Heart right ventricle (tissue), 16 donors: ENCODE measurements at regions not wholly inside any gene's neighbourhood (a gene's known extent, or its start where the extent isn't known, plus 50 kb on each side); places are given as distances from the start of the nearest gene placed in this dataset.

Source experiments
- ATAC-seq, 8 donors: fragments of 200-7000 bp; cut with Tn5 transposase; one replicate each; pipeline ENCODE4 v1.9.1; 2020; ENCODE audit warnings: mild to moderate bottlenecking in 8 of 8, moderate library complexity in 8 of 8, moderate number of reproducible peaks in 1 of 8
- DNase-seq, 2 donors: peaks; one replicate each; pipeline ENCODE4 v3.0.0-alpha.2; 2020
- H3K27ac ChIP-seq, 10 donors: fragments of 200-600 bp; sonication (generic) in 2 of 10; one replicate each; pipeline versions ENCODE4 v1.5.0 to v1.8.0; 2020 to 2022; ENCODE audit warnings: mild to moderate bottlenecking in 3 of 10
- H3K27me3 ChIP-seq, 7 donors: fragments of 200-600 bp; one replicate each; pipeline ENCODE4 v1.8.0; 2021 to 2022; ENCODE audit warnings: mild to moderate bottlenecking in 2 of 7
- H3K36me3 ChIP-seq, 9 donors: fragments of 200-600 bp; sonication (generic) in 1 of 9; one replicate each; pipeline versions ENCODE4 v1.5.0 to v1.8.0; 2020 to 2022; ENCODE audit warnings: mild to moderate bottlenecking in 2 of 9
- H3K4me1 ChIP-seq, 9 donors: fragments of 200-600 bp; sonication (generic) in 1 of 9; one replicate each; pipeline versions ENCODE4 v1.5.0 to v1.8.0; 2020 to 2022; ENCODE audit warnings: mild to moderate bottlenecking in 4 of 9
- H3K4me3 ChIP-seq, 10 donors: fragments of 200-600 bp; sonication (generic) in 2 of 10; one replicate each; pipeline versions ENCODE4 v1.5.0 to v1.8.0; 2020 to 2022; ENCODE audit warnings: mild to moderate bottlenecking in 7 of 10, moderate library complexity in 2 of 10
- H3K9me3 ChIP-seq, 11 donors: fragments of 200-600 bp in 10 of 11; sonication (generic) in 2 of 11; one replicate each; pipeline versions ENCODE4 v1.5.0 to v1.8.0; 2013 to 2022; ENCODE audit warnings: mild to moderate bottlenecking in 2 of 11, control low read depth in 1 of 11, moderate library complexity in 1 of 11
- WGBS, 2 donors: extraction: QIAGEN DNeasy Blood & Tissue Kit; methylation state at CpG; one replicate each; pipeline ENCODE4 v1.1.7; 2013; ENCODE audit warnings: inconsistent platforms in 1 of 2; 5-methylcytosine and 5-hydroxymethylcytosine counted together
- intact Hi-C, 10 donors: fragments of 100-400 bp; cut with DNase I; formaldehyde crosslinking; loops; one replicate each; pipeline versions ENCODE4 v1.11.1 to v1.14.2; 2022
- TF ChIP-seq, protein P1 (sequence below), 9 donors: fragments of 200-600 bp; sonication (generic) in 2 of 9; IDR thresholded peaks; one replicate each; pipeline versions ENCODE4 v1.5.0 to v1.8.0; 2021 to 2022; ENCODE audit warnings: antibody characterized with exemption in 9 of 9, mild to moderate bottlenecking in 5 of 9, moderate library complexity in 1 of 9
- donor health status: Arrhythmogenic right ventricular cardiomyopathy.
- donor health status: ischemic (EF 13 %, LVEDD 7.1; RV severe dilation, severe dysfunction).
- donor health status: healthy with polysubstance abuse.
- donor health status: DM: no; HTN: yes; CAD: no.
- donor health status: DM: no; HTN: no; CAD: no.
- donor health status: ischemic (EF 25% LVEDD 6.9; RV normal size, moderate dysfunction).
- donor health status: ischemic (EF 25% LVEDD 5.7; RV mildly dilated, moderate dysfunction).
- donor health status: healthy.
- donor health status: DM: yes; HTN: yes; CAD: no.
- donor health status: Ischemic cardiomyopathy.
- donor health status: ischemic (EF 35%, LVEDD 5.7; RV mildly dilated, moderate dysfunction).
- donor health status: nonischemic (EF 11% LVEDD 7.7; RV severe dilation, severe dysfunction).
- donor health status: DM: yes; HTN: yes; CAD: no.
- donor health status: PGD.
- donor health status: ischemic (EF 29% LVEDD 5.4; RV normal size, mild dysfunction).
- donor health status: nonischemic (EF 23%, LVEDD 6.1; RV moderate dilation, normal function).

DNA sequence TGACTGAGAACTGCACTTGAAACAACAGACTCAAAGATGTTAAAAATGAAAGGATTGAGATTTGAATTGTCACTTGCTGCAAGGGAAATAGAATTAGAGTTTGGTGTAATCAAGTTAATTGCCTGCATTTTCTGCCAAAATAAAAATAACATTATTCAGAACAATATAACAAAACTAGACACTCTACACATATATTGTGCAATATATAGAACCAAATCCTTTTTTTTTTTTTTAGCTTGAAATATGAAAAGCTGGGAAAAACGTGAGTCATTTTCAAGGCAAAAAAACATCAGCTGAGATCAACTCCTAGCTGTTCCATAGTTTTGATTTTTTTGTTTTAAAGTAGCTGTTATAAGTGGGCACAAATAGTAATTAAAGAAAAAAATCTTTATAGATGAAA lies 561.5 kb downstream of the DNAJB9 start:
- Histone ChIP-seq H3K4me1 (no peaks in the 10 kb centered on the region), H3K27ac (no peak overlapping the region), H3K9me3 (peaks cover 0 to 26% (median 10%) of the 10 kb centered on the region in 11 donors), H3K27me3 (no peaks in the 10 kb centered on the region), H3K36me3 (no peaks in the 10 kb centered on the region), H3K4me3 (no peak overlapping the region)
- ATAC-seq (no peak), DNase-seq (no peak)
- 43 to 51% methylated on average over 1 of the region's 1 CpG for WGBS, 2 donors
- TF ChIP-seq, protein P1, sequence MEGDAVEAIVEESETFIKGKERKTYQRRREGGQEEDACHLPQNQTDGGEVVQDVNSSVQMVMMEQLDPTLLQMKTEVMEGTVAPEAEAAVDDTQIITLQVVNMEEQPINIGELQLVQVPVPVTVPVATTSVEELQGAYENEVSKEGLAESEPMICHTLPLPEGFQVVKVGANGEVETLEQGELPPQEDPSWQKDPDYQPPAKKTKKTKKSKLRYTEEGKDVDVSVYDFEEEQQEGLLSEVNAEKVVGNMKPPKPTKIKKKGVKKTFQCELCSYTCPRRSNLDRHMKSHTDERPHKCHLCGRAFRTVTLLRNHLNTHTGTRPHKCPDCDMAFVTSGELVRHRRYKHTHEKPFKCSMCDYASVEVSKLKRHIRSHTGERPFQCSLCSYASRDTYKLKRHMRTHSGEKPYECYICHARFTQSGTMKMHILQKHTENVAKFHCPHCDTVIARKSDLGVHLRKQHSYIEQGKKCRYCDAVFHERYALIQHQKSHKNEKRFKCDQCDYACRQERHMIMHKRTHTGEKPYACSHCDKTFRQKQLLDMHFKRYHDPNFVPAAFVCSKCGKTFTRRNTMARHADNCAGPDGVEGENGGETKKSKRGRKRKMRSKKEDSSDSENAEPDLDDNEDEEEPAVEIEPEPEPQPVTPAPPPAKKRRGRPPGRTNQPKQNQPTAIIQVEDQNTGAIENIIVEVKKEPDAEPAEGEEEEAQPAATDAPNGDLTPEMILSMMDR (IDR thresholded peaks at IDR 0.05), result no peak
- intact Hi-C loops, result no loop called here

DNA sequence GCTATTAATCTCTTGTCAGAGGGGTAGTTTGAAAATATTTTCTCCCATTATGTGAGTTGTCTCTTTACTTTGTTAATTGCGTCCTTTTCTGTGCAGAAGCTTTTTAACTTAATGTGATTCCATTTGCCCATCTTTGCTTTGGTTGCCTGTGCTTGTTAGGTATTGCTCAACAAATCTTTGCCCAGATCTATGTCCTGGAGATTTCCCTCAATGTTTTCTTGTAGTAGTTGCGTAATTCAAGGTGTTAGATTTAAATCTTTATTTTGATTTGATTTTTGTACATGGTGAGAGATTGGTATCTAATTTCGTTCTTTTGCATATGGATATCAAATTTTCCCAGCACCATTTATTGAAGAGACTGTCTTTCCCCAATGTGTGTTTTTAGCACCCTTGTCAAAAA lies 567.2 kb downstream of the DNAJB9 start:
- no peaks in the 10 kb centered on the region for H3K36me3 ChIP-seq
- H3K27me3 ChIP-seq, result no peaks in the 10 kb centered on the region
- no peaks in the 10 kb centered on the region for H3K4me1 ChIP-seq
- TF ChIP-seq, protein P1 (IDR thresholded peaks at IDR 0.05), result no peak
- H3K9me3 ChIP-seq, result peaks cover 0 to 57% (median 11%) of the 10 kb centered on the region in 11 donors
- no peak overlapping the region for H3K27ac ChIP-seq
- H3K4me3 ChIP-seq, result no peak overlapping the region
- WGBS, 2 donors, result 84 to 89% methylated on average over 3 of the region's 3 CpGs
- DNase-seq, result no peak
- no peak for ATAC-seq
- intact Hi-C loops, result no loop called here

DNA sequence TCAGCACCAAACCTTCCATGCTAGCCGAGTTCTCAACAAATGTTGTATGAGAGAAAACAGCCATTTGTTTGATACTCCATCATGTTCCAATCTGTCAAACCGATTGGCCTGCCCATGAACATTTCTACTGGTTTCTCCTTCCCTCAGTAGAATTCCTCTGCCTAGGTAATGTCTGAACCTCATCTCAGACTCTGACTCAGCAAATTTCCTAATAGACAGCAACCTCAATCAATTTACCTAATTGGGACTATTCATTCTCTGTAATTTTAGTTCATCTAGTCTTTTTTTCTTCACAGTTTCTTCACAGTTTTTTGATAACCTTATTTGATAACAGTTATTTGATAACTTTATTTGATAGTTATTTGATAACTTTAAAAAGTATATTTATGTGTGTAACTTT lies 585.1 kb downstream of the DNAJB9 start:
- ATAC-seq, result no peak
- WGBS, 2 donors, result 46 to 55% methylated on average over 2 of the region's 2 CpGs
- intact Hi-C loops, result no loop called here
- Histone ChIP-seq H3K4me3 (no peak overlapping the region), H3K4me1 (no peaks in the 10 kb centered on the region), H3K27me3 (no peaks in the 10 kb centered on the region), H3K27ac (no peak overlapping the region), H3K9me3 (peaks cover 0 to 13% (median 6%) of the 10 kb centered on the region in 11 donors), H3K36me3 (no peaks in the 10 kb centered on the region)
- TF ChIP-seq, protein P1 (IDR thresholded peaks at IDR 0.05), result no peak
- DNase-seq, result no peak

DNA sequence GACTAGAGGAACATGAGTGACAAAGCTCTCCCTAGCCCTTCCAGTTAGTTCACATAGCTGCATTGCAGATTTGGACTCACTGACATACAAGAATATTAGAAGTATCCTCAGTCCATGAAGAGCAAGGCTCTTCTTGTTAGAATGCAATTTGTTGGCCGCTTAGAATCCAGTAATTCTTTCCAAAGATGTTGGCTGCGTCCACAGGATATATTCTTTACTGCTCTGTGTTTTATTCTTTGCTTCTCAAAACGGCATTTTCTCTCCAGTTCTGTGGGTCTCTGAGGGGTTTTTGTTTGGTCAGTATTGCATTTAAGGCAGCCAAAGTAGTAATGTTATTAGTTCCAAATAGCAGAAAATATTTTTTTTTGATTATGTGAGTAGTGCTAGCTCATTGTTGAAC lies 588.6 kb downstream of the DNAJB9 start:
- H3K9me3 ChIP-seq, result peaks cover 0 to 2% (median 0%) of the 10 kb centered on the region in 11 donors
- WGBS, 2 donors, result 62 to 78% methylated on average over 3 of the region's 3 CpGs
- intact Hi-C loops, result no loop called here

More for the DNA sequence above, 588.6 kb downstream of the DNAJB9 start:
- H3K27ac ChIP-seq, result no peak overlapping the region
- ATAC-seq, result no peak
- no peaks in the 10 kb centered on the region for H3K4me1 ChIP-seq
- no peaks in the 10 kb centered on the region for H3K27me3 ChIP-seq
- no peak overlapping the region for H3K4me3 ChIP-seq
- TF ChIP-seq, protein P1 (IDR thresholded peaks at IDR 0.05), result no peak
- no peaks in the 10 kb centered on the region for H3K36me3 ChIP-seq
- no peak for DNase-seq
